GM19351 (cell line): ENCODE measurements at regions not wholly inside any gene's neighbourhood (a gene's known extent, or its start where the extent isn't known, plus 50 kb on each side); places are given as distances from the start of the nearest gene placed in this dataset.
"Not testable (repeated sequence)": the region's sequence is repeated elsewhere in the genome, so short reads cannot be mapped to it uniquely, and the experiment has no call there.

ENCODE experiments used
- ATAC-seq: cut with Tn5 transposase; IDR thresholded peaks from one replicate; pipeline ENCODE4 v1.9.1; 2021; ENCODE audit warnings: mild to moderate bottlenecking, moderate library complexity; ENCODE audit not compliant: unreplicated experiment

GRCh38 chr10:4254101-4254994 is 469.3 kb upstream of the KLF6 start:
- no peak for ATAC-seq

- ATAC-seq = no peak
Observed at GRCh38 chr10:4252701-4253100, 467.7 kb upstream of the KLF6 start.

GRCh38 chr10:4250587-4250887 is 465.5 kb upstream of the KLF6 start:
- peak; percentile 68 for ATAC-seq

- no peak for ATAC-seq
Observed at GRCh38 chr10:4249841-4250586, 465.0 kb upstream of the KLF6 start.

- ATAC-seq = no peak
Observed at GRCh38 chr10:4247379-4247778, 462.4 kb upstream of the KLF6 start.

- ATAC-seq = no peak
Observed at GRCh38 chr10:4246881-4247358, 461.9 kb upstream of the KLF6 start.

GRCh38 chr10:4243651-4244050 is 458.6 kb upstream of the KLF6 start:
- no peak for ATAC-seq

GRCh38 chr10:4243169-4243568 is 458.2 kb upstream of the KLF6 start:
- ATAC-seq = no peak

GRCh38 chr10:4242561-4243035 is 457.6 kb upstream of the KLF6 start:
- no peak for ATAC-seq

- ATAC-seq = no peak
Observed at GRCh38 chr10:4241724-4242345, 456.8 kb upstream of the KLF6 start.

- ATAC-seq = no peak
Observed at GRCh38 chr10:4240608-4241197, 455.7 kb upstream of the KLF6 start.

GRCh38 chr10:4239186-4239585 is 454.2 kb upstream of the KLF6 start:
- no peak for ATAC-seq

GRCh38 chr10:4236905-4237304 is 451.9 kb upstream of the KLF6 start:
- not testable (repeated sequence) for ATAC-seq

- ATAC-seq = no peak
Observed at GRCh38 chr10:4234661-4235060, 449.7 kb upstream of the KLF6 start.

- no peak for ATAC-seq
Observed at GRCh38 chr10:4231439-4231838, 446.4 kb upstream of the KLF6 start.

- no peak for ATAC-seq
Observed at GRCh38 chr10:4230036-4230435, 445.0 kb upstream of the KLF6 start.

- no peak for ATAC-seq
Observed at GRCh38 chr10:4229106-4229505, 444.1 kb upstream of the KLF6 start.

GRCh38 chr10:4227586-4227985 is 442.6 kb upstream of the KLF6 start:
- ATAC-seq = no peak

- no peak for ATAC-seq
Observed at GRCh38 chr10:4226941-4227540, 442.0 kb upstream of the KLF6 start.

- no peak for ATAC-seq
Observed at GRCh38 chr10:4224178-4224577, 439.2 kb upstream of the KLF6 start.

GRCh38 chr10:4221310-4221709 is 436.3 kb upstream of the KLF6 start:
- not testable (repeated sequence) for ATAC-seq
